ENCODE measurements at regions not wholly inside any gene's neighbourhood (a gene's known extent, or its start where the extent isn't known, plus 50 kb on each side); places are given as distances from the start of the nearest gene placed in this dataset.

- Histone ChIP-seq H2BK5ac (ENCODE audit: insufficient read length, low read length) (no peak overlapping the region), H2BK15ac (ENCODE audit: low read depth, low read length) (no peak overlapping the region), H4K5ac (ENCODE audit: insufficient read length, low read depth, low read length) (no peak overlapping the region), H3T11ph (ENCODE audit: low read length) (no peak overlapping the region), H3K9me3 (ENCODE audit: control insufficient read depth, low read depth, low read length) (no peaks in the 10 kb centered on the region), H3K18ac (ENCODE audit: insufficient read length, low read depth, low read length) (no peak overlapping the region), H2BK120ac (ENCODE audit: low read depth, low read length, poor library complexity, severe bottlenecking) (no peak overlapping the region), H4K8ac (replicated peaks; ENCODE audit: insufficient read length, low read depth, low read length) (no peak overlapping the region), H3K79me2 (ENCODE audit: insufficient read depth, low read length) (no peaks in the 10 kb centered on the region), H3K27me3 (ENCODE audit: insufficient read depth, low read length) (no peaks in the 10 kb centered on the region), H4K91ac (ENCODE audit: insufficient read length, low read depth, low read length) (no peak overlapping the region), H4K20me1 (ENCODE audit: control insufficient read depth, insufficient read depth, insufficient read length) (no peaks in the 10 kb centered on the region), H3K4me1 (ENCODE audit: insufficient read depth, low read length) (no peaks in the 10 kb centered on the region), H3K9ac (ENCODE audit: extremely low read depth, insufficient read length, low read length) (no peak overlapping the region), H3K4me2 (ENCODE audit: insufficient read depth, insufficient read length, low read length) (no peak overlapping the region), H2AFZ (ENCODE audit: low read length) (no peak overlapping the region), H3K4ac (ENCODE audit: low read depth, low read length) (no peak overlapping the region), H3K56ac (ENCODE audit: insufficient read length, low read depth, low read length) (no peak overlapping the region), H3K79me1 (ENCODE audit: insufficient read depth, low read depth, low read length, poor library complexity, severe bottlenecking) (no peaks in the 10 kb centered on the region), H3K14ac (ENCODE audit: insufficient read depth, low read length) (no peak overlapping the region), H3K23ac (ENCODE audit: insufficient read length, low read depth, low read length) (peak overlapping the region; percentile 12), H3K23me2 (ENCODE audit: insufficient read length, low read depth, low read length, poor library complexity, severe bottlenecking) (no peaks in the 10 kb centered on the region), H2AK5ac (ENCODE audit: insufficient read length, low read length) (no peak overlapping the region), H3K27ac (ENCODE audit: insufficient read length, low read depth, low read length) (no peak overlapping the region), H2BK12ac (ENCODE audit: insufficient read length, low read depth, low read length) (no peak overlapping the region), H2BK20ac (ENCODE audit: low read depth, low read length, poor library complexity, severe bottlenecking) (no peak overlapping the region)
- H3K4me1 Mint-ChIP-seq: peaks cover 0 to 2% of the 10 kb centered on the region in 2 experiments; a peak in 2 of 4 replicates
- no peak overlapping the region for H3K27ac Mint-ChIP-seq
- H3K9me3 Mint-ChIP-seq: peaks cover 3 to 4% of the 10 kb centered on the region in 2 experiments; a peak in 2 of 5 replicates
- WGBS (ENCODE audit: extremely low coverage, insufficient read length, low lambda C conversion rate): no CpG with 5 or more reads among the region's 1 CpG
- no peak for TF ChIP-seq CTCF (conservative IDR thresholded peaks at IDR 0.05)
- DNase-seq: no peak
- H3K4me3 Mint-ChIP-seq: no peak overlapping the region
- H3K36me3 Mint-ChIP-seq (ENCODE audit: insufficient read depth in 1 of 3, low read depth in 3 of 3): no peaks in the 10 kb centered on the region
- H3K27me3 Mint-ChIP-seq (ENCODE audit: low read depth): no peaks in the 10 kb centered on the region
Measured at GRCh38 chr14:39483682-39484081, 51.4 kb upstream of the FBXO33 start.
